HG03196 (cell line): ENCODE measurements at regions not wholly inside any gene's neighbourhood (a gene's known extent, or its start where the extent isn't known, plus 50 kb on each side); places are given as distances from the start of the nearest gene placed in this dataset.
"Not testable (repeated sequence)": the region's sequence is repeated elsewhere in the genome, so short reads cannot be mapped to it uniquely, and the experiment has no call there.

ENCODE experiments used
- ATAC-seq: cut with Tn5 transposase; IDR thresholded peaks from one replicate; pipeline ENCODE4 v1.9.1; 2021; ENCODE audit not compliant: unreplicated experiment

- ATAC-seq: no peak
Observed at GRCh38 chr2:21822505-21822904, 698.7 kb downstream of the TDRD15 start.

- no peak for ATAC-seq
Observed at GRCh38 chr2:21833767-21834166, 710.0 kb downstream of the TDRD15 start.

GRCh38 chr2:21836261-21836660 lies 712.5 kb downstream of the TDRD15 start:
- no peak for ATAC-seq

- no peak for ATAC-seq
Observed at GRCh38 chr2:21836719-21837118, 713.0 kb downstream of the TDRD15 start.

GRCh38 chr2:21837168-21837960 lies 713.6 kb downstream of the TDRD15 start:
- no peak for ATAC-seq

GRCh38 chr2:21841341-21841740 lies 717.6 kb downstream of the TDRD15 start:
- ATAC-seq: no peak

GRCh38 chr2:21850367-21850766 lies 726.6 kb downstream of the TDRD15 start:
- not testable (repeated sequence) for ATAC-seq

GRCh38 chr2:21854938-21855337 lies 731.2 kb downstream of the TDRD15 start:
- no peak for ATAC-seq

GRCh38 chr2:21856708-21857107 lies 732.9 kb downstream of the TDRD15 start:
- ATAC-seq: no peak

GRCh38 chr2:21860907-21861306 lies 737.1 kb downstream of the TDRD15 start:
- ATAC-seq: no peak

- ATAC-seq: no peak
Observed at GRCh38 chr2:21866316-21866715, 742.5 kb downstream of the TDRD15 start.

- ATAC-seq: no peak
Observed at GRCh38 chr2:21887881-21888280, 764.1 kb downstream of the TDRD15 start.

- no peak for ATAC-seq
Observed at GRCh38 chr2:21890041-21890440, 766.3 kb downstream of the TDRD15 start.

GRCh38 chr2:21890716-21891115 lies 766.9 kb downstream of the TDRD15 start:
- ATAC-seq: no peak

- no peak for ATAC-seq
Observed at GRCh38 chr2:21891191-21891590, 767.4 kb downstream of the TDRD15 start.

GRCh38 chr2:21892140-21892539 lies 768.4 kb downstream of the TDRD15 start:
- ATAC-seq: no peak

GRCh38 chr2:21895200-21895599 lies 771.4 kb downstream of the TDRD15 start:
- ATAC-seq: no peak

GRCh38 chr2:21908712-21909380 lies 785.1 kb downstream of the TDRD15 start:
- ATAC-seq: not testable (repeated sequence)

GRCh38 chr2:21910832-21911507 lies 787.2 kb downstream of the TDRD15 start:
- no peak for ATAC-seq

GRCh38 chr2:21912405-21912804 lies 788.6 kb downstream of the TDRD15 start:
- ATAC-seq: no peak

- no peak for ATAC-seq
Observed at GRCh38 chr2:21915201-21915600, 791.4 kb downstream of the TDRD15 start.
